K562 (cell line): ENCODE measurements at regions not wholly inside any gene's neighbourhood (a gene's known extent, or its start where the extent isn't known, plus 50 kb on each side); places are given as distances from the start of the nearest gene placed in this dataset.

Experiments
- ATAC-seq: fragments of 200-7000 bp; cut with Tn5 transposase; 3 replicates; pipeline ENCODE4 v1.9.1; 2020; ENCODE audit warnings: moderate library complexity
- BruUV-seq: library from RNA; stranded (reverse); fragments of 400-500 nt; replicated peaks from 2 replicates; lab custom pipeline; 2021; lab: Mats Ljungman, UMichigan
- CTCF ChIA-PET: fragments of 300-600 bp; formaldehyde crosslinking; extraction: SDS; loops from one replicate; lab custom pipeline; 2021; ENCODE audit warnings: low intra/inter-chr PET ratio; lab: Yijun Ruan, JAX
- POLR2A ChIA-PET: fragments of 300-600, 350-650 bp; sonication (Branson Sonifier 250); formaldehyde crosslinking; extraction: SDS; loops from one replicate; lab custom pipeline; 2021; ENCODE audit warnings: antibody characterized with exemption, inconsistent platforms; lab: Yijun Ruan, JAX
- DNase-seq, 4 experiments: peaks; one replicate each; pipeline versions ENCODE4 v3.0.0 to v3.0.0-alpha.2; 2011 to 2018; ENCODE audit warnings: low spot score in 3 of 4, mixed read lengths in 3 of 4; ENCODE audit errors: extremely low read depth in 1 of 4
- FAIRE-seq: peaks from 2 replicates; lab custom pipeline; 2011; peaks lifted over from hg19 to GRCh38; lab: Jason Lieb, UNC
- H2AFZ ChIP-seq: 2 replicates; pipeline ENCODE4 v1.6.0; 2011; ENCODE audit warnings: low read depth, low read length, control low read depth, inconsistent platforms
- H3K27ac ChIP-seq: fragments of 200-600 bp; 3 replicates; pipeline ENCODE4 v1.8.0; 2011; ENCODE audit warnings: low read depth, mild to moderate bottlenecking, control low read depth, inconsistent platforms, low read length, moderate library complexity, mixed read lengths; ENCODE audit errors: extremely low read depth
- H3K27me3 ChIP-seq, 2 experiments: fragments of 300-600 bp in 1 of 2; 2 replicates in 1 of 2; 3 replicates in 1 of 2; pipeline versions ENCODE4 v1.6.0 to v1.8.0; 2011; ENCODE audit warnings: inconsistent platforms in 2 of 2, low read length in 2 of 2, mild to moderate bottlenecking in 1 of 2, mixed read lengths in 1 of 2, moderate library complexity in 1 of 2; ENCODE audit not compliant: control insufficient read depth in 2 of 2, insufficient read depth in 2 of 2
- H3K36me3 ChIP-seq: fragments of 300-600 bp; 3 replicates; pipeline ENCODE4 v1.8.0; 2011; ENCODE audit warnings: mild to moderate bottlenecking, low read length, inconsistent platforms; ENCODE audit not compliant: control insufficient read depth, insufficient read depth
- H3K4me1 ChIP-seq, 2 experiments: fragments of 200-600 bp in 1 of 2; replicated peaks in 1 of 2; 2 replicates in 1 of 2; 3 replicates in 1 of 2; pipeline versions ENCODE4 v1.5.1 to v1.8.0; 2011; ENCODE audit warnings: inconsistent platforms in 2 of 2, low read length in 2 of 2, mild to moderate bottlenecking in 1 of 2, mixed read lengths in 1 of 2, moderate library complexity in 1 of 2; ENCODE audit not compliant: control insufficient read depth in 2 of 2, insufficient read depth in 2 of 2
- H3K4me2 ChIP-seq: 2 replicates; pipeline ENCODE4 v1.6.1; 2011; ENCODE audit warnings: low read length, control low read depth, inconsistent platforms, mixed read lengths; ENCODE audit not compliant: insufficient read depth
- H3K4me3 ChIP-seq: fragments of 200-600 bp; sonication (generic), shearing (Covaris generic); 2 replicates; pipeline ENCODE4 v1.5.1; 2016; ENCODE audit warnings: control low read depth, inconsistent platforms
- H3K79me2 ChIP-seq: fragments of 200-600 bp; 3 replicates; pipeline ENCODE4 v1.8.0; 2011; ENCODE audit warnings: low read length, inconsistent platforms; ENCODE audit not compliant: control insufficient read depth, insufficient read depth
- H3K9ac ChIP-seq, 2 experiments: 2 replicates each; pipeline versions ENCODE4 v1.6.0 to v1.6.1; 2011; ENCODE audit warnings: low read depth in 2 of 2, low read length in 2 of 2, control low read depth in 1 of 2, inconsistent platforms in 1 of 2, mild to moderate bottlenecking in 1 of 2, mixed read lengths in 1 of 2; ENCODE audit not compliant: insufficient read depth in 1 of 2
- H3K9me1 ChIP-seq: one replicate; pipeline ENCODE4 v1.6.0; 2011; ENCODE audit warnings: inconsistent platforms, mild to moderate bottlenecking, low read length, moderate library complexity; ENCODE audit not compliant: control insufficient read depth, insufficient read depth
- H3K9me3 ChIP-seq: replicated peaks from 2 replicates; pipeline ENCODE4 v1.5.1; 2011; ENCODE audit warnings: low read depth, low read length, inconsistent platforms; ENCODE audit not compliant: control insufficient read depth, insufficient read depth
- H4K20me1 ChIP-seq: replicated peaks from 2 replicates; pipeline ENCODE4 v1.6.1; 2011; ENCODE audit warnings: low read length, inconsistent platforms, mixed read lengths; ENCODE audit not compliant: control insufficient read depth, insufficient read depth
- BRCA1 ChIP-seq, 2 experiments: fragments of 450-650 bp in 1 of 2; sonication (generic) in 1 of 2; formaldehyde crosslinking in 1 of 2; IDR thresholded peaks; 2 replicates each; pipeline versions ENCODE4 v1.5.0 to v1.6.1; 2017 to 2020; ENCODE audit warnings: mild to moderate bottlenecking in 1 of 2, missing genetic modification reagents in 1 of 2
- DACH1 ChIP-seq: fragments of 450-650 bp; IDR thresholded peaks from 2 replicates; pipeline ENCODE4 v1.6.1; 2018; ENCODE audit not compliant: partially characterized antibody
- FUS ChIP-seq: fragments of 200-400 bp; formaldehyde crosslinking; optimal IDR thresholded peaks from 2 replicates; pipeline ENCODE3; 2017; ENCODE audit warnings: low read depth, low read length
- MTA3 ChIP-seq: fragments of 450-650 bp; formaldehyde crosslinking; IDR thresholded peaks from 2 replicates; pipeline ENCODE4 v1.6.1; 2017; ENCODE audit warnings: mild to moderate bottlenecking, borderline replicate concordance
- NCOA2 ChIP-seq, 2 experiments: fragments of 450-650 bp; IDR thresholded peaks; 2 replicates each; pipeline ENCODE4 v1.6.1; 2018; ENCODE audit warnings: mild to moderate bottlenecking in 2 of 2, moderate library complexity in 1 of 2; ENCODE audit not compliant: partially characterized antibody in 2 of 2
- NONO ChIP-seq, 2 experiments: fragments of 200-400 bp in 1 of 2; fragments of 450-650 bp in 1 of 2; formaldehyde crosslinking in 1 of 2; IDR thresholded peaks; 2 replicates each; pipeline ENCODE4 v1.6.1; 2017; ENCODE audit warnings: low read depth in 2 of 2, mild to moderate bottlenecking in 2 of 2, moderate library complexity in 2 of 2, low read length in 1 of 2
- POLR3G ChIP-seq: IDR thresholded peaks from 2 replicates; pipeline ENCODE4 v1.6.1; 2011; ENCODE audit not compliant: insufficient read length, insufficient replicate concordance; ENCODE audit errors: extremely low read depth
- TBL1XR1 ChIP-seq, 2 experiments: IDR thresholded peaks; 2 replicates each; pipeline ENCODE4 v1.6.1; 2012; ENCODE audit warnings: improper control_type of control experiment in 2 of 2, low read length in 2 of 2, mild to moderate bottlenecking in 1 of 2
- ZHX1 ChIP-seq: fragments of 150-350 bp; conservative IDR thresholded peaks from 2 replicates; pipeline ENCODE4 v1.6.1; 2014; ENCODE audit warnings: low read length
- ZKSCAN8 ChIP-seq: fragments of 200-800 bp; sonication (Bioruptor generic); IDR thresholded peaks from 2 replicates; pipeline ENCODE4 v1.6.1; 2016; ENCODE audit warnings: missing genetic modification characterization, missing compliant biosample characterization
- ZNF175 ChIP-seq: fragments of 200-800 bp; sonication (Bioruptor generic); IDR thresholded peaks from 2 replicates; pipeline ENCODE4 v1.6.1; 2016; ENCODE audit warnings: low read depth, mild to moderate bottlenecking, missing genetic modification characterization, missing compliant biosample characterization
- ZNF23 ChIP-seq: fragments of 250-450 bp; sonication (Bioruptor Pico); IDR thresholded peaks from 2 replicates; pipeline ENCODE4 v1.4.0; 2020; ENCODE audit warnings: mild to moderate bottlenecking
- ZNF551 ChIP-seq: fragments of 250-450 bp; sonication (Bioruptor Pico); IDR thresholded peaks from 2 replicates; pipeline ENCODE4 v1.5.0; 2021; ENCODE audit warnings: mild to moderate bottlenecking, moderate library complexity
- ZNF644 ChIP-seq: fragments of 200-800 bp; sonication (Bioruptor generic); IDR thresholded peaks from 2 replicates; pipeline ENCODE4 v1.6.1; 2016; ENCODE audit warnings: low read depth, missing genetic modification characterization, missing compliant biosample characterization
- ZZZ3 ChIP-seq: fragments of 450-650 bp; IDR thresholded peaks from 2 replicates; pipeline ENCODE4 v1.6.1; 2016; ENCODE audit warnings: antibody characterized with exemption, mild to moderate bottlenecking, moderate library complexity
- WGBS: fragments of 100-300 bp; shearing (Covaris generic); methylation state at CpG from one replicate; pipeline ENCODE4 v1.1.6; 2016; ENCODE audit warnings: low coverage, mixed read lengths; ENCODE audit not compliant: insufficient coverage; ENCODE audit errors: missing lambda C conversion rate; 5-methylcytosine and 5-hydroxymethylcytosine counted together
- in situ Hi-C: fragments of 300-500 bp; cut with MboI; formaldehyde crosslinking; loops from 4 replicates; pipeline ENCODE4 v1.15.0; 2018; ENCODE audit warnings: inconsistent platforms, mixed read lengths
- intact Hi-C: fragments of 100-400 bp; cut with micrococcal nuclease; formaldehyde crosslinking; loops from 2 replicates; pipeline ENCODE4 v1.14.2; 2022
- TF ChIP-seq, protein P1 (sequence below): fragments of 450-650 bp; IDR thresholded peaks from 2 replicates; pipeline ENCODE4 v1.6.1; 2016; ENCODE audit warnings: antibody characterized with exemption
- TF ChIP-seq, protein P2 (sequence below), 2 experiments: fragments of 450-650 bp in 1 of 2; sonication (generic) in 1 of 2; formaldehyde crosslinking; conservative IDR thresholded peaks; 2 replicates each; pipeline versions ENCODE4 v1.4.0 to v1.8.1; 2020 to 2022; ENCODE audit warnings: mild to moderate bottlenecking in 1 of 2, missing genetic modification reagents in 1 of 2

- H3K9me1 ChIP-seq, result no peaks in the 10 kb centered on the region
- no peaks in the 10 kb centered on the region for H3K9me3 ChIP-seq
- DNase-seq (no peak), FAIRE-seq (no peak), ATAC-seq (no peak)
- BruUV-seq, result no TSS peak
- POLR2A ChIA-PET, result no interaction called here
- WGBS, result 0% methylated on average over 1 of the region's 1 CpG
- H3K27me3 ChIP-seq, result no peaks in the 10 kb centered on the region
- no peaks in the 10 kb centered on the region for H3K79me2 ChIP-seq
- H3K27ac ChIP-seq, result no peak overlapping the region
- no peak overlapping the region for H3K4me2 ChIP-seq
- in situ Hi-C loops, result no loop called here
- no peaks in the 10 kb centered on the region for H3K4me1 ChIP-seq
- H3K36me3 ChIP-seq, result no peaks in the 10 kb centered on the region
- no peak overlapping the region for H2AFZ ChIP-seq
- CTCF ChIA-PET, result no interaction called here
- intact Hi-C loops, result no loop called here
- no peak overlapping the region for H3K9ac ChIP-seq
- no peaks in the 10 kb centered on the region for H4K20me1 ChIP-seq
- H3K4me3 ChIP-seq, result no peak overlapping the region
- no peak for TF ChIP-seq ZNF551 (CRISPR knock-in tag)
- no peak for TF ChIP-seq MTA3
- TF ChIP-seq ZNF175, result no peak
- TF ChIP-seq NONO (IDR thresholded peaks at IDR 0.05; ENCODE audit: low read depth in 2 of 2, low read length in 1 of 2), result no peak
- TF ChIP-seq DACH1, result no peak
- TF ChIP-seq ZKSCAN8 (CRISPR knock-in tag), result no peak
- no peak for TF ChIP-seq ZHX1
- TF ChIP-seq ZNF644 (tag), result no peak
- TF ChIP-seq, protein P1, sequence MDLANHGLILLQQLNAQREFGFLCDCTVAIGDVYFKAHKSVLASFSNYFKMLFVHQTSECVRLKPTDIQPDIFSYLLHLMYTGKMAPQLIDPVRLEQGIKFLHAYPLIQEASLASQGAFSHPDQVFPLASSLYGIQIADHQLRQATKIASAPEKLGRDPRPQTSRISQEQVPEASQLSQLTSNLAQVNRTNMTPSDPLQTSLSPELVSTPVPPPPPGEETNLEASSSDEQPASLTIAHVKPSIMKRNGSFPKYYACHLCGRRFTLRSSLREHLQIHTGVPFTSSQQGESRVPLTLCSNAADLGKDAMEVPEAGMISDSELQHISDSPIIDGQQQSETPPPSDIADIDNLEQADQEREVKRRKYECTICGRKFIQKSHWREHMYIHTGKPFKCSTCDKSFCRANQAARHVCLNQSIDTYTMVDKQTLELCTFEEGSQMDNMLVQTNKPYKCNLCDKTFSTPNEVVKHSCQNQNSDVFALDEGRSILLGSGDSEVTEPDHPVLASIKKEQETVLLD, result no peak
- TF ChIP-seq FUS, result no peak
- TF ChIP-seq ZNF23 (CRISPR knock-in tag), result no peak
- TF ChIP-seq TBL1XR1 (IDR thresholded peaks at IDR 0.05; ENCODE audit: low read length in 2 of 2), result no peak
- no peak for TF ChIP-seq BRCA1 (IDR thresholded peaks at IDR 0.05)
- no peak for TF ChIP-seq BRCA1 (CRISPR knock-in tag; IDR thresholded peaks at IDR 0.05)
- TF ChIP-seq NCOA2 (IDR thresholded peaks at IDR 0.05; ENCODE audit: partially characterized antibody in 2 of 2), result no peak
- TF ChIP-seq POLR3G, result no peak
- TF ChIP-seq, protein P2, sequence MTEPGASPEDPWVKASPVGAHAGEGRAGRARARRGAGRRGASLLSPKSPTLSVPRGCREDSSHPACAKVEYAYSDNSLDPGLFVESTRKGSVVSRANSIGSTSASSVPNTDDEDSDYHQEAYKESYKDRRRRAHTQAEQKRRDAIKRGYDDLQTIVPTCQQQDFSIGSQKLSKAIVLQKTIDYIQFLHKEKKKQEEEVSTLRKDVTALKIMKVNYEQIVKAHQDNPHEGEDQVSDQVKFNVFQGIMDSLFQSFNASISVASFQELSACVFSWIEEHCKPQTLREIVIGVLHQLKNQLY (CRISPR knock-in tag; conservative IDR thresholded peaks at IDR 0.05), result no peak
- TF ChIP-seq ZZZ3, result no peak
Measured at GRCh38 chr12:76679778-76680177, 84.1 kb upstream of the ZDHHC17 start.
